KMS-11 (cell line): ENCODE measurements at regions not wholly inside any gene's neighbourhood (a gene's known extent, or its start where the extent isn't known, plus 50 kb on each side); places are given as distances from the start of the nearest gene placed in this dataset.

Experiments
- H2AFZ ChIP-seq: fragments of 200-600 bp; sonication (generic); 2 replicates; pipeline ENCODE4 v1.6.1; 2016; ENCODE audit warnings: antibody characterized with exemption, mixed run types, low read depth
- H3K27ac ChIP-seq: fragments of 200-600 bp; sonication (generic); 2 replicates; pipeline ENCODE4 v1.6.1; 2016; ENCODE audit warnings: mild to moderate bottlenecking, mixed run types
- H3K27me3 ChIP-seq: fragments of 200-600 bp; sonication (generic); 2 replicates; pipeline ENCODE4 v1.6.1; 2017; ENCODE audit warnings: mild to moderate bottlenecking, low read depth, mixed run types, moderate library complexity; ENCODE audit not compliant: insufficient read depth
- H3K36me3 ChIP-seq: fragments of 200-600 bp; sonication (generic); 2 replicates; pipeline ENCODE4 v1.6.1; 2017; ENCODE audit warnings: mild to moderate bottlenecking, mixed run types; ENCODE audit not compliant: insufficient read depth
- H3K4me1 ChIP-seq: fragments of 200-600 bp; sonication (generic); 2 replicates; pipeline ENCODE4 v1.6.1; 2016; ENCODE audit warnings: mild to moderate bottlenecking, low read depth, mixed run types; ENCODE audit not compliant: poor library complexity, severe bottlenecking
- H3K4me2 ChIP-seq: fragments of 200-600 bp; sonication (generic); 2 replicates; pipeline ENCODE4 v1.7.0; 2016; ENCODE audit warnings: mild to moderate bottlenecking, mixed run types
- H3K4me3 ChIP-seq: fragments of 200-600 bp; sonication (generic); IDR thresholded peaks from 2 replicates; pipeline ENCODE4 v1.6.1; 2017; ENCODE audit warnings: low read depth, low read length, mixed read lengths; ENCODE audit not compliant: insufficient read depth
- H3K79me2 ChIP-seq: fragments of 200-600 bp; sonication (generic); 2 replicates; pipeline ENCODE4 v1.6.1; 2016; ENCODE audit warnings: low read depth, mixed run types; ENCODE audit not compliant: insufficient read depth
- H3K9ac ChIP-seq: fragments of 200-600 bp; sonication (generic); 2 replicates; pipeline ENCODE4 v1.6.1; 2016; ENCODE audit warnings: mild to moderate bottlenecking, mixed run types
- H4K20me1 ChIP-seq: fragments of 200-600 bp; sonication (generic); 2 replicates; pipeline ENCODE4 v1.6.1; 2016; ENCODE audit warnings: mild to moderate bottlenecking, mixed run types; ENCODE audit not compliant: insufficient read depth
- TF ChIP-seq, protein P1 (sequence below): fragments of 200-600 bp; sonication (generic); conservative IDR thresholded peaks from 2 replicates; pipeline ENCODE4 v1.6.1; 2017; ENCODE audit warnings: low read depth, mild to moderate bottlenecking, antibody characterized with exemption, low read length, moderate library complexity, mixed read lengths

DNA sequence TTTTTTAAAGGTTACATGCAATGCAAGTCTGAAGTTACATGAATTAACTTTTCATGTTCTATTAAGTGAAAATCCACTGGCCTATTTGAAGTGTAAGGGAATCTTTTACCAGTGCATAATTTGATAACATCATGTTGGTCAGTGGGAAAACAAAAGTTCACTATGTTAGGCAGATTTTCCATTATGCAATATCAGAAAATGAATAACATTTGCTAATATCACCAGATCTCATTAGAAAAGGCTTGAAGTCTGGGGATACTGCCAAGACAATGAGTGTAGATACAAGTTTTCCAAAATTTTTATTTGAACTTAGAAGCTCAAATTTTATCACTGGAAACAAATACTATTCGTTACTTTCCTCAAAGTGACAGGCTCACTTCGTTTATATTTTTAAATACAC lies 296.4 kb upstream of the CDH4 start:
- Histone ChIP-seq H3K27me3 (no peaks in the 10 kb centered on the region), H3K36me3 (no peaks in the 10 kb centered on the region), H3K79me2 (no peaks in the 10 kb centered on the region), H3K4me2 (no peak overlapping the region), H4K20me1 (no peaks in the 10 kb centered on the region), H3K27ac (no peak overlapping the region), H3K9ac (no peak overlapping the region), H3K4me3 (no peak overlapping the region), H2AFZ (no peak overlapping the region), H3K4me1 (peaks cover 23% of the 10 kb centered on the region)
- TF ChIP-seq, protein P1, sequence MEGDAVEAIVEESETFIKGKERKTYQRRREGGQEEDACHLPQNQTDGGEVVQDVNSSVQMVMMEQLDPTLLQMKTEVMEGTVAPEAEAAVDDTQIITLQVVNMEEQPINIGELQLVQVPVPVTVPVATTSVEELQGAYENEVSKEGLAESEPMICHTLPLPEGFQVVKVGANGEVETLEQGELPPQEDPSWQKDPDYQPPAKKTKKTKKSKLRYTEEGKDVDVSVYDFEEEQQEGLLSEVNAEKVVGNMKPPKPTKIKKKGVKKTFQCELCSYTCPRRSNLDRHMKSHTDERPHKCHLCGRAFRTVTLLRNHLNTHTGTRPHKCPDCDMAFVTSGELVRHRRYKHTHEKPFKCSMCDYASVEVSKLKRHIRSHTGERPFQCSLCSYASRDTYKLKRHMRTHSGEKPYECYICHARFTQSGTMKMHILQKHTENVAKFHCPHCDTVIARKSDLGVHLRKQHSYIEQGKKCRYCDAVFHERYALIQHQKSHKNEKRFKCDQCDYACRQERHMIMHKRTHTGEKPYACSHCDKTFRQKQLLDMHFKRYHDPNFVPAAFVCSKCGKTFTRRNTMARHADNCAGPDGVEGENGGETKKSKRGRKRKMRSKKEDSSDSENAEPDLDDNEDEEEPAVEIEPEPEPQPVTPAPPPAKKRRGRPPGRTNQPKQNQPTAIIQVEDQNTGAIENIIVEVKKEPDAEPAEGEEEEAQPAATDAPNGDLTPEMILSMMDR = no peak

DNA sequence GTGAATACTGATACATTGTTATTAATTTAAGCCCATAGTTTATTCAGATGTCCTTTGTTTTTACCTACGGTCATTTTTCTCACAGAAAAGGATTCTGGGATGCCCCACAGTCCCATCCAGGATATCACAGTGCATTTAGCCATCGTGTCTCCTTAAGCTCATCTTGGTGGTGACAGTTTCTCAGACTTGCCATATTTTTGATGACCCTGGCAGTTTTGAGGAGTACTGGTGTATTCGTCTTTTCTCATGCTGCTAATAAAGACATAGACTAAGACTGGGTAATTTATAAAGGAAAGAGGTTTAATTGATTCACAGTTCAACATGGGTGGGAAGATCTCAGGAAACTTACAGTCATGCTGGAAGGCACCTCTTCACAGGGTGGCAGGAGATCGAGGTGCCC lies 295.9 kb upstream of the CDH4 start:
- TF ChIP-seq, protein P1 = no peak

DNA sequence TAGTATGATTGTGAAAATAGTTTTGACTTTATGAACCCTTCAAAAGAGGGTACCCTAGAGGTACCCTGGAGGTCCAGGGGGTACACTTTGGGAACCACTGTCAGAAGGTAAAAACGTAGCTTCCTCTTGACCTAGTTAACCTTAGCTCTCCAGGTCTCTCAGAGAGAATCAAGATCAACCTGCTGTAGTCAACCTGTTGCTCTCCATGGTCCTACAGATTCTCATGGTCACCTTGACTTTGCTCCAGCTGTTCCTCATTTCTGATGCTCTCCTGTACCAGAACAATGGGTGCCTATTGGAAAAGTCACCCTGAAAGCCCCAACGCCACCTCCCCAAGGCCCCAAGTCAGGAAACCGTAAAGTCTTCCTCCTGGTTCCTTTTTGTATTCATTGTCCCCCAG lies 294.4 kb upstream of the CDH4 start:
- Histone ChIP-seq H3K4me3 (no peak overlapping the region), H4K20me1 (no peaks in the 10 kb centered on the region)

More for the DNA sequence above, 295.9 kb upstream of the CDH4 start:
- H3K27ac ChIP-seq = no peak overlapping the region
- no peak overlapping the region for H3K9ac ChIP-seq
- no peaks in the 10 kb centered on the region for H3K79me2 ChIP-seq
- H3K4me2 ChIP-seq = no peak overlapping the region
- no peaks in the 10 kb centered on the region for H3K36me3 ChIP-seq
- H3K4me1 ChIP-seq = peaks cover 24% of the 10 kb centered on the region
- no peak overlapping the region for H3K4me3 ChIP-seq
- no peaks in the 10 kb centered on the region for H3K27me3 ChIP-seq
- no peak overlapping the region for H2AFZ ChIP-seq
- no peaks in the 10 kb centered on the region for H4K20me1 ChIP-seq

DNA sequence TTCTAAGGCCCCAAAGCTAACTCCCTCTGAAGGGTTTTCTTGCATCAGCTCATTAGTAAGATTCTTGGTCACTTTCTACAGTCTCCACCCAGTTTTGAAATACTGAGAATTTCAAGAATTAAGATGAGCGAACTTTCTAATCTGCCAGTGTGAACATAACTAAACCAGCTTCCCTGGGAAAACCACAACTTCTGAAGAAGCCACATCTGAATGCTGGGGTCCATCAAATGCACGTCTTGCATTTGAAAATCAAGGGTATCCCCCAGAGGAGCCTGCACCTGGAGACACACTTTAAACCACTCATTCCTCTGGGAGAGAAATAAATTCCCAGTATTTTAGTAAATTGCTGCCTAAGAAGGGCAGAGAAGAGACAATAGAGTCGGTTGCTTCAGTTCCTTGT lies 292.1 kb upstream of the CDH4 start:
- Histone ChIP-seq H2AFZ (no peak overlapping the region), H3K4me3 (no peak overlapping the region), H3K9ac (no peak overlapping the region), H3K4me1 (peaks cover 52% of the 10 kb centered on the region), H3K36me3 (no peaks in the 10 kb centered on the region), H3K27me3 (no peaks in the 10 kb centered on the region), H3K4me2 (no peak overlapping the region), H4K20me1 (no peaks in the 10 kb centered on the region), H3K79me2 (no peaks in the 10 kb centered on the region), H3K27ac (no peak overlapping the region)
- TF ChIP-seq, protein P1 = no peak

More for the DNA sequence above, 294.4 kb upstream of the CDH4 start:
- Histone ChIP-seq H3K27ac (no peak overlapping the region), H3K9ac (no peak overlapping the region), H3K36me3 (no peaks in the 10 kb centered on the region), H3K27me3 (no peaks in the 10 kb centered on the region), H2AFZ (no peak overlapping the region), H3K4me1 (peaks cover 29% of the 10 kb centered on the region), H3K79me2 (no peaks in the 10 kb centered on the region), H3K4me2 (no peak overlapping the region)
- TF ChIP-seq, protein P1 = no peak
